ENCODE measurements at regions not wholly inside any gene's neighbourhood (a gene's known extent, or its start where the extent isn't known, plus 50 kb on each side); places are given as distances from the start of the nearest gene placed in this dataset.
"Not testable (repeated sequence)": the region's sequence is repeated elsewhere in the genome, so short reads cannot be mapped to it uniquely, and the experiment has no call there.

DNA sequence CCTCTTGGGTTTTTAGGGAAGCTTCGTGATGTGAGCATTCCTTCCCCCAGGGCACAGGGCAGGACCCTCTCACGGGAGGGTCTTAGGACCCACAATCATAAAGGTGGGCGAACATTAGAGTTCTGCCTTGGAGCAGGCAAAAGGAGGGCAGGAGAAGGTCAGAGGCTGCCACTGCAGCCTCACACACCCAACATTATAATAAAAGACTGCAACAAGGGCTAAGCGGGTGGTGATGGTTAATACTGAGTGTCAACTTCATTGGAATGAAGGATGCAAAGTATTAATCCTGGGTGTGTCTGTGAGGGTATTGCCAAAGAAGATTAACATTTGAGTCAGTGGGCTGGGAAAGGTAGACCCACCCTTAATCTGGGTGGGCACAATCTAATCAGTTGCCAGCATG lies 206.6 kb upstream of the C2CD4B start:
- TF ChIP-seq, protein P1, sequence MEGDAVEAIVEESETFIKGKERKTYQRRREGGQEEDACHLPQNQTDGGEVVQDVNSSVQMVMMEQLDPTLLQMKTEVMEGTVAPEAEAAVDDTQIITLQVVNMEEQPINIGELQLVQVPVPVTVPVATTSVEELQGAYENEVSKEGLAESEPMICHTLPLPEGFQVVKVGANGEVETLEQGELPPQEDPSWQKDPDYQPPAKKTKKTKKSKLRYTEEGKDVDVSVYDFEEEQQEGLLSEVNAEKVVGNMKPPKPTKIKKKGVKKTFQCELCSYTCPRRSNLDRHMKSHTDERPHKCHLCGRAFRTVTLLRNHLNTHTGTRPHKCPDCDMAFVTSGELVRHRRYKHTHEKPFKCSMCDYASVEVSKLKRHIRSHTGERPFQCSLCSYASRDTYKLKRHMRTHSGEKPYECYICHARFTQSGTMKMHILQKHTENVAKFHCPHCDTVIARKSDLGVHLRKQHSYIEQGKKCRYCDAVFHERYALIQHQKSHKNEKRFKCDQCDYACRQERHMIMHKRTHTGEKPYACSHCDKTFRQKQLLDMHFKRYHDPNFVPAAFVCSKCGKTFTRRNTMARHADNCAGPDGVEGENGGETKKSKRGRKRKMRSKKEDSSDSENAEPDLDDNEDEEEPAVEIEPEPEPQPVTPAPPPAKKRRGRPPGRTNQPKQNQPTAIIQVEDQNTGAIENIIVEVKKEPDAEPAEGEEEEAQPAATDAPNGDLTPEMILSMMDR (IDR thresholded peaks at IDR 0.05): not testable (repeated sequence)
- TF ChIP-seq POLR2A (IDR thresholded peaks at IDR 0.05): not testable (repeated sequence)

All from heart left ventricle (tissue), 13 donors.